ENCODE measurements at regions not wholly inside any gene's neighbourhood (a gene's known extent, or its start where the extent isn't known, plus 50 kb on each side); places are given as distances from the start of the nearest gene placed in this dataset.

DNA sequence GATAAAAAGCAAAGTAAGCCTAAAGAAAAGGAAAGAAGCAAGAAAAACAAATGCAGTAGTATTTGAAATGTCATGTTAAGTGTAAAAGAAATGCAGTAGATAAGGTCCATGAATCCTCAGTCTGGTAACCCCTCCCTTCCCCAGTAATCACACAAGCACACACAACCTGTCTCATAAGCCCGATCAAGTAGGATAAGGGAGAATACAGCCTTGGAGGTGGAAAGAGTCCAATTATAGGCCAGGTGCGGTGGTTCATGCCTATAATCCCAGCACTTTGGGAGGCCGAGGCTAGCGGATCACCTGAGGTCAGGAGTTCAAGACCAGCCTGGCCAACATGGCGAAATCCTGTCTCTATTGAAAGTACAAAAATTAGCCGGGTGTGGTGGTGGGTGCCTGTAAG, 117.9 kb downstream of the GADD45G start:
- TF ChIP-seq, protein P1, sequence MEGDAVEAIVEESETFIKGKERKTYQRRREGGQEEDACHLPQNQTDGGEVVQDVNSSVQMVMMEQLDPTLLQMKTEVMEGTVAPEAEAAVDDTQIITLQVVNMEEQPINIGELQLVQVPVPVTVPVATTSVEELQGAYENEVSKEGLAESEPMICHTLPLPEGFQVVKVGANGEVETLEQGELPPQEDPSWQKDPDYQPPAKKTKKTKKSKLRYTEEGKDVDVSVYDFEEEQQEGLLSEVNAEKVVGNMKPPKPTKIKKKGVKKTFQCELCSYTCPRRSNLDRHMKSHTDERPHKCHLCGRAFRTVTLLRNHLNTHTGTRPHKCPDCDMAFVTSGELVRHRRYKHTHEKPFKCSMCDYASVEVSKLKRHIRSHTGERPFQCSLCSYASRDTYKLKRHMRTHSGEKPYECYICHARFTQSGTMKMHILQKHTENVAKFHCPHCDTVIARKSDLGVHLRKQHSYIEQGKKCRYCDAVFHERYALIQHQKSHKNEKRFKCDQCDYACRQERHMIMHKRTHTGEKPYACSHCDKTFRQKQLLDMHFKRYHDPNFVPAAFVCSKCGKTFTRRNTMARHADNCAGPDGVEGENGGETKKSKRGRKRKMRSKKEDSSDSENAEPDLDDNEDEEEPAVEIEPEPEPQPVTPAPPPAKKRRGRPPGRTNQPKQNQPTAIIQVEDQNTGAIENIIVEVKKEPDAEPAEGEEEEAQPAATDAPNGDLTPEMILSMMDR (IDR thresholded peaks at IDR 0.05): no peak
- TF ChIP-seq POLR2A (IDR thresholded peaks at IDR 0.05): no peak

All from testis (tissue), 2 donors.